Spleen (tissue), 7 donors: ENCODE measurements at regions not wholly inside any gene's neighbourhood (a gene's known extent, or its start where the extent isn't known, plus 50 kb on each side); places are given as distances from the start of the nearest gene placed in this dataset.

Experiments
- CTCF ChIP-seq, 11 experiments: fragments of 200-600 bp in 7 of 11; fragments of 450-650 bp in 4 of 11; sonication (generic) in 4 of 11; IDR thresholded peaks in 8 of 11; conservative IDR thresholded peaks in 3 of 11; 1 replicate in 7 of 11; 2 replicates in 4 of 11; pipeline versions ENCODE4 v1.4.0 to v1.8.0; 2016 to 2021; ENCODE audit warnings: antibody characterized with exemption in 11 of 11, inconsistent platforms in 4 of 11, mild to moderate bottlenecking in 1 of 11
- POLR2A ChIP-seq, 3 donors: fragments of 450-650 bp; IDR thresholded peaks; one replicate each; pipeline ENCODE4 v1.5.1; 2017; ENCODE audit warnings: antibody characterized with exemption in 3 of 3, mild to moderate bottlenecking in 1 of 3
- donor health status: DM: no; HTN: no; CAD: no; lungs with moderate emphysema.
- donor health status: DM: no; HTN: no; CAD: no.
- donor health status: DM: no; HTN: no; CAD: no.

- TF ChIP-seq CTCF (IDR thresholded peaks at IDR 0.05 in 8 of 11, conservative IDR thresholded peaks at IDR 0.05 in 3 of 11): no peak
- no peak for TF ChIP-seq POLR2A (IDR thresholded peaks at IDR 0.05)
These were observed 678.7 kb upstream of the ADGRB3 start for GRCh38 chr6:67956352-67956751.
